ENCODE measurements at regions not wholly inside any gene's neighbourhood (a gene's known extent, or its start where the extent isn't known, plus 50 kb on each side); places are given as distances from the start of the nearest gene placed in this dataset.
"Not testable (repeated sequence)": the region's sequence is repeated elsewhere in the genome, so short reads cannot be mapped to it uniquely, and the experiment has no call there.

GRCh38 chr15:38614621-38615020 is 50.0 kb upstream of the RASGRP1 start:
- DNase-seq, result no peak

- peak; percentile 61 for DNase-seq
Observed at GRCh38 chr15:38617831-38618230, 53.2 kb upstream of the RASGRP1 start.

- no peak for DNase-seq
Observed at GRCh38 chr15:38618242-38618955, 53.8 kb upstream of the RASGRP1 start.

GRCh38 chr15:38620098-38620497 is 55.5 kb upstream of the RASGRP1 start:
- DNase-seq, result no peak

GRCh38 chr15:38620851-38621594 is 56.4 kb upstream of the RASGRP1 start:
- DNase-seq, result peak; percentile 67

- DNase-seq, result peak; percentile 17
Observed at GRCh38 chr15:38622304-38622703, 57.7 kb upstream of the RASGRP1 start.

GRCh38 chr15:38622908-38623307 is 58.3 kb upstream of the RASGRP1 start:
- DNase-seq, result peak; percentile 6

- DNase-seq, result no peak
Observed at GRCh38 chr15:38623744-38624143, 59.1 kb upstream of the RASGRP1 start.

GRCh38 chr15:38624244-38625205 is 59.9 kb upstream of the RASGRP1 start:
- no peak for DNase-seq

GRCh38 chr15:38625886-38626285 is 61.3 kb upstream of the RASGRP1 start:
- DNase-seq, result no peak

GRCh38 chr15:38626443-38627050 is 61.9 kb upstream of the RASGRP1 start:
- peak; percentile 20 for DNase-seq

- DNase-seq, result peak; percentile 71
Observed at GRCh38 chr15:38627689-38628277, 63.2 kb upstream of the RASGRP1 start.

- no peak for DNase-seq
Observed at GRCh38 chr15:38631119-38632075, 66.8 kb upstream of the RASGRP1 start.

- DNase-seq, result no peak
Observed at GRCh38 chr15:38635170-38635569, 70.6 kb upstream of the RASGRP1 start.

GRCh38 chr15:38636597-38636996 is 72.0 kb upstream of the RASGRP1 start:
- DNase-seq, result no peak

- no peak for DNase-seq
Observed at GRCh38 chr15:38638126-38638525, 73.5 kb upstream of the RASGRP1 start.

GRCh38 chr15:38638811-38639210 is 74.2 kb upstream of the RASGRP1 start:
- DNase-seq, result no peak

- no peak for DNase-seq
Observed at GRCh38 chr15:38642689-38643270, 78.2 kb upstream of the RASGRP1 start.

- not testable (repeated sequence) for DNase-seq
Observed at GRCh38 chr15:38644353-38644752, 79.7 kb upstream of the RASGRP1 start.

- DNase-seq, result no peak
Observed at GRCh38 chr15:38646716-38647115, 82.1 kb upstream of the RASGRP1 start.

- DNase-seq, result peak; percentile 30
Observed at GRCh38 chr15:38647683-38648082, 83.1 kb upstream of the RASGRP1 start.
